ENCODE measurements at regions not wholly inside any gene's neighbourhood (a gene's known extent, or its start where the extent isn't known, plus 50 kb on each side); places are given as distances from the start of the nearest gene placed in this dataset.
A peak's percentile ranks its signal among the peaks of the same experiment; 100 is the strongest.

DNA sequence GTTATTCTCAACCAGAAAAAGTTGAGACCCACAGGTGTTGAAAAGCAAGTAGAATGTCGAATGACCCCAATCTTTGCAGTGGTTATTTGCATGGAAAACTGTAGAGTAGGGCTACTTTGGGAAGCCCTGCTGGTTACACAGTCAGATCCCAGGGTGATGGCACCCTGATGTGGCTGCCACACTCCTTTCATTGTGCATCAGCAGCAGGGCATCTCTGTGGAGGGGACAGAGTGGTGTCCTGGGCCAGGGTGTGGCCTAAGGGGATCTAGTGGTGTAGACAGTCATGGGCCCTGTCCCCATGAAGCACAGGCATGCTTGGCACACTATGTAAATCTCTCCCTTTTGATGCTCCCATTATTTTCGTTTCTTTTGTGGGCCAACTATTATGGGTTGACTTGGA is 199.4 kb upstream of the NAV2 start:
- DNase-seq: no peak

DNA sequence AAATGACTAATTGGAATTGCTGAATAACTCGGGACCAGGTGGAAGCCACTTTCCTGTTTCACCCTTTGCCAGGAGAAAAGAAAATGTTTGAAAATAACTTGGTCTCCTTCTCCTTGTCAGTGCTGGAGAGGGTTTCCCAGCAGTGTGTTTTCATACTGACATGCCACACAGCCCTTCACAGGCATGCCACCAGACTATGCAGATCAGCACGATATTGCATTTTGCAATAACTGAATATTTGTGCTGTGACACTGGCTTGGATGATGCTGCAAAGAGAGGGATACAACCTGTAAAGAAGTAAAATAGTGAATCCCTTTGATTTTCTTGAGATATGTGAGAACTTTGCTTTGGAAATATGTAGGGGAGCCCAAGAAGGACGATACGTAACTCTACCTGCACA is 200.0 kb upstream of the NAV2 start:
- DNase-seq: no peak

DNA sequence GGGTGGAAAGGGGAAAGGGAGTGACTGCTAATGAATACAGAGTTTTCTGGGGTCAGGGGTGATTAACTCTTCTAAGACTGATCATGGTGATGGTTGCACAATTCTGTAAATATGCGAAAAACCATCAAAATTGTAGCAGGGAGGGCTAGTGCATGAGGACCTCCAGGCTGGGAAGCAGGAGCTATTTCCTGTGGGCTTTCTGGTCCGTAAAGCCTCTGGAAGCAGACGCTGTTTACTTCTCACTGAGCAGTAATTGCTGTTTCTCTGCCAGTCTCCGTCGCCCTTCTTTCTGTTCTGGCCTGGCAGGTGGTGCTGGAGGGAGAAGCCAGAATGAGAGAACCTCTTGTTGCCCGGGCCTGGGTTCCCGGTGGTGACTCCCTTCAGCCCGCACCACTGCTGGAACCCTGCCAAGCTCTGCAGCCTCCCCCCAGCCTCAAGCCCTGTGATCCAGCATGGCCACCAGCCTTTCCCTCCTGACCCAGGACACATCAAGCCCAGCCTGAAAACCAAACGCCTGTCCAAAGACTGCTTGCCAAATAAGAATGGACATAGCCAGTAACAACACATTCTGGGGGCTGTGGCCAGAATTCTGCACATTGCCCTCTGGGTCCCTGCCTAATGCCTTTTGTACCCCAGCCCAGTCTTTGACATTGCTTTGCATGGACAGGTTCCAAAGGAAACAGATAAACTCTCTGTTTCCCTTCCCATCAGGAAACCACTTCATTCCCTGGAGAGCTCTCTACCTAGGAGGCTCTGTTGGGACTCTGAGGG is 201.0 kb upstream of the NAV2 start:
- DNase-seq: peak; percentile 12

DNA sequence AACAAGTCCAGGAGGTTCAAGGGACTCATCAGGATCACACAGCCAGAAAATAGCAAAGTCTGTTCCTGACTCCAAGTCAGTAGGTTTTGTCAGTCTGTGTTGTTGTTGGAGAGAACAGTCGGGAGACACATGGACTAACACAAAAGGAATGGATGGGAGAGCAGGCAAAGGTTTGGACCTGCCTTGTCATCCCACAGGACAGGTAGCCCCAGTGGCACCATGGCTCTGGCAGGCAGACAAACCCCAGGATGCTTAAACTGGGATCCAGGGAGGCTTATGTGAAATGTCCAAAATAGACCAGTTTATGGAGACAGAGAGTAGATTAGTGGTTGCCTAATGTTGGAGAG is 201.6 kb upstream of the NAV2 start:
- DNase-seq: no peak

DNA sequence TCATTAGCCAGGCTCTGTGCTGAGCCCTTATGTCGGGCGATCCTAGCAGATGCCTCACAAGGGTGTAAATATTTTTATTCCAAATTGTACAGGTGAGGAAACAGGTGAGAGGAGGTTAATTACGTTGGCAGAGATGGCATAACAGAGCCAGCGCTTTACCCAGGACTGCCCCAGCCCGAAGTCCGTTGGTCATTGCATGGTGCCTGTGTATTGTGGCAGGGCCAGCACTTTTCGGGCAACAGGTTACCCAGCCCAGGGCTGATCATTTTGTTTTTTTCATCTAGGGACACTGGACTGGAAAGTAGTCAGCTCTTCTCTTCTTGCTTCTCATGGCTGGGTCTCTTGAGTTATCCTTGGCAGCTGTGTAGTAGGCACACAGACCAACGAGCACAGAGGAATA is 202.2 kb upstream of the NAV2 start:
- no peak for DNase-seq

DNA sequence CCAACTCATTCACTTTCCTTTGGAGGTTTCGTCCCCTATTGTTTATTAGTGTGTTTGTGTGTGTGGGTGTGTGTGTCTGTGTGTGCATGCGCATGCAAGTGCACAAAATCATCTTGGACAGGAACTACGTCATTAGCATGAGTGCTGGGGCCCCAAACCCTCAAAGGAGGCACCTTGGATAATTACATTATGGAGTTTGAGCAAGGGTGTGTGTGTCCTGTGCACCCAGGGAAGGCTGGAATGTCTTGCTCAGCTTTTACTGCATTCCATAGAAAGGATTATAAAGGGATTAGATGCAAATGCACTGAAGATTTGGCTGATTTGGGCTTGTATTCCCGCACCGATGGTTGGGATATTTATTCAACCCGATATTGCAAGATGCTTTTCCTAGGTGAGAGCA is 203.4 kb upstream of the NAV2 start:
- DNase-seq: no peak

DNA sequence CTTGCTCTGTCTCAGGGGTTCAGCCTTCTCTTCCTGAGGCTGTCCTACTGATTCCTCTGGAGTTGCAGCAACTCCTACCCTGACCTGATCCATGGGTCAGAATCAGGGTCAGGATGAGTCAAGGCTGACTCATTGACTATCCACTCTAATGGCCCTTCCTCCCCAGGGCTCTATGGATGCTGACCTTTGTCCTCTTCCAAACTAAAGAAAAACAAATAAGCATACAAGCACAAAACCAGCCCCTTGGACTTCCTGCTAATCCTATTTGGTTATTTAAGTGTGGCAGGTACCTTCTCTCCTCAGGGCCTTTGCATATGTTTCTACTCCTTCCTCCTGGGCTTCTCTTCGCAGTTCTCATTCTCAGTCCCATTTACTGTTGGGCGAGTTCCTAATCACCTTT is 204.5 kb upstream of the NAV2 start:
- no peak for DNase-seq

DNA sequence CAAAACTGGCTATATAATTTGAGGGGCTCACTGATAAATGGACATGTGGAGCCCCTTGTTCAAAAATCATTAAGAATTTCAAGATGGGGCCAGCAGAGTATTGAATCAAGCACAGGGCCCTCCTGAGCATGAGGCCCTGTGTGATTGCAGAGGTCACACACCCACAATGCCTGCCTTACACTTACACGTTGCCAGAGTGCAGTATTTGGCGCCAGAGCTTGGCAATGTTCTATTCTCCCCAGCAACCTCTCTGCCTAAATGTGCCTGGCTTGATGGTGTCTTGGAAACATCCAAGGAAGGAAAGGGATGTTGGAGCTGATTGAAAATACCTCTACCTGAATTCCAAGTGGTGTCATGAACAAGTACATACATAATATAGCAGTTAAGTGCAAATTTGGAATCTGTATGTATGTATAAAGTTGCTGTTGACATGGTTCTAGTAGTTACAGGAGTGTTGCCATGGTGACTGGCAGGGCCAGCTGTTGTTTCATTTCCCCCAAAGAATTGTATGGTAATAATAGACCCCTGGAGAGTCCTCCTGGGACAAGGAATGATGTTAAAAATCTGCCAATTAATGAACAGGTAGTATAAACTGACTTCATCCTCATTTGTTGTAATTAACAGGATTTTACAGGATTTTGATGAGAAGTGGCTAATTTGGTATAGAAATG is 205.7 kb upstream of the NAV2 start:
- no peak for DNase-seq

DNA sequence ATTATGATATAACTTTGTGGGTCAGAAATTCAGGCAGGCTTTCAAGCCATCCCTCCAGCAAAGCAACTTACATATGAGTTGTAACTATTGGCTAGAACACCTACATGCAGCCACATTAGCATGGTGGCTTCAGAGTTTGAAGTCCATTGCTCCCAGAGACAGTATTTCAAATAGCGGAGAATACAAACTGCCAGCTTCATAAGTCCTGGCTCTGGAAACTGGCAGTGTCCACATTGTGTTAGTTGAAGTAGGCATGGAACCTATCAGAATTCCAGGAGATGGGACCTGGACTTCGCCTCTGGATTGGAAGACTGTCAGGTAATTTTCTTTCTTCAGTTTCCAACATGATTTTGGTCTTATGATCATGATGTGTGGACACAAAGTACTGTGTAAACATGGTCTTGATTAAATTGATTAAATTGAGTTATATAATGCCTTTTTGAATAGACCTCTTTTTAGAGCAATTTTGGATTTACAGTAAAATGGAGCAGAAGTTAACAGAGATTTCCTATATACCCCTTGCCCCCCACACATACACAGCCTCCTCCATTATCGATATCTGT is 209.9 kb upstream of the NAV2 start:
- no peak for DNase-seq

DNA sequence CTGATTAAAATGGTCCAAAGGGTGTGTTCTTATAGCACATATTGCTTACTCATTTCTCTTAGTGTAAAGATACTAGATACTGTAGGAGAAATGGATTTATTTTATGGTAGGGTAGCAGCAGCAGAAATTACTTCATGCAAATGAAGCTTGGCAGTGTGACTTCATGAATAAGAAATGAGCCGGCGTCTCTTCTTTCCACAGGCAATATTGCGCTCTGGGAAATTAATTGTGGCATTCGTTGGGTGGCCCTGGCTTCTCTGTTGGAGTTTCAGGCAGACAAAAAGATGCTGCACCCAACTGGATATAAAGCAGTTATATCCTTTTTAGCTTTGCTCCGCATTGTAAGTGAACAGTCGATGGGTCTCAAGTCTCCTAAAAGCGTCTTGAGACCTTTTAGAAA is 211.0 kb upstream of the NAV2 start:
- DNase-seq: no peak

DNA sequence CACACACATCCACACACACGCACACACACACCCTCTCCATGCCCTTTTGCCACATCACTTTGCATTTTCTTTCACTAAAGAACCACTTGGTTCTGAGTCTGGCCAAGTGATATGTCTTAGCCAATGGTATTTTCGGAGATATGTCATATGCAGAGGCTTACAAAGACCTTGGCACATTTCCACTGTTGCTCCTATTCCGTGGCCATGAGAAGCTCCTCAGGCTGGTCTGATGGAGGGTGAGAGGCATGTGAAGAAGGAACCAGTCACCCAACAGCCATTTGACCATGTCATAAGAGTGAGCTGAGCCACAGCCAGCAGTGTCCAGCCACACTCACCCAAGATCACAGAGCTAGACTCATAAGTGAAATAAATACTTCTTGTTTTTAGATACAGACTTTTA is 212.6 kb upstream of the NAV2 start:
- DNase-seq: no peak

DNA sequence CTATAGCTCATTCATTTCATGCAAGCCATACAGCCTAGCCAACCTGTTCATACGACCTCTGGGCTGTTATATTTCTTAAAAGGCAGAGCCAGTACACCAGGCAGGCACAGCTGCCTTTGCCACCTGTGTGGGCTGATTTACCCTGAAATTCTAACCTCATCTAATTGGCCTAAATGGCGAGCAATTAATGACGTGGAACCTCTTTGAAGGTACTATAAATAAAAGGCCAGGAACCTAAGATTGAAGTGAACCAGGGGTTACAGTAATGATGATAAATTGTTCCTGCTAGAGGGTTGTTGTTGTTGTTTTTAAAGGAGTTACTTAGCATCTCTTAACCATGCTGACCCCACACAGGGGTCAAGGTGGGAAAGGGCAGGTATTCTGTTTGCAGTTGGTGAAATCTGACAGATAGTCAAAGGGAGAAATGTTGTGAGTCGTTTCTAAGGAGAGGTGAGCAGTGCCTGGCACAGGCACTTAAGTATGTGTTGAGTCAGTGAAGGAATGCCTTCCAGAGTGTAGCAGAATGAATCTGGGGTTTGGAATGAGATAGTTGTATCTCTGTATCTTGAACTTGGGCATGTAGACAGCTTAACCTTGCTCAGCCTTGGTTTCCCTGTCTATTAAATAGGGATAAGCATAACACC is 213.5 kb upstream of the NAV2 start:
- DNase-seq: no peak

DNA sequence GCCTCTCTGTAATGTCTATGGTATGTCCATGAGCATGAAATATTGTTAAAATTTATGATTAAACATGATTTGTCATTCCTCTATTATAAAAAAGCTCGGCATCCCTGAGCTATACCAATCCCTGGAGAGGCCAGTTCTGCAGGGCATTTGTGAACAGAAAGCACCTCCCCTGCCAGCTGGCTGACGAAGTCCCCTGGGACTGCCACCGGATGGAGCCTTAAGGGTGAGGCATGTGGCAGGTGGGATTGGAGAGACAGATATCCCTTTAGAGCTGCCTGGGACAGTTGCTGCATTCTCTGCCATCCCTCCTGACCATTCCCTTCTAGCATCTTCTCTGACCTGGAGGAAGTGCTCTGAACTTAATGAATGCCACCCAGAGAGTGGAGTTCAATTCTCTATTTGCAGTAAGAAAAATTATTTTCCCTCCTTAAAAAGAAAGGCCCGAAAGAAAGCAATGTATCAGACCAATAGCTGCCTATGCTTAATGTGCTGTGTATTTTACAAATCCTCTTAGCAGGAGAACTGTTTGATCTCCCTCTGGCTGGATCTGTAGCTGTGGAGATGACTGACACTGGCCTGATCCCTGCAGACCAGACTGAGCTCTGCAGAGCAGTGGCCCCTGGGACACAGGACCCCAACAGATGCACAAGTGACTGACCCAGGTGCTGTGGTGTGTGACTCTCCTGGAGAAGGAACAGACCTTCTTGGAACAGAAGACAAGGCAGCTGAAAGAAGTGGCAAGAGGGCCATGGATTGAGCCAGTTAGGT is 219.0 kb upstream of the NAV2 start:
- DNase-seq: no peak

DNA sequence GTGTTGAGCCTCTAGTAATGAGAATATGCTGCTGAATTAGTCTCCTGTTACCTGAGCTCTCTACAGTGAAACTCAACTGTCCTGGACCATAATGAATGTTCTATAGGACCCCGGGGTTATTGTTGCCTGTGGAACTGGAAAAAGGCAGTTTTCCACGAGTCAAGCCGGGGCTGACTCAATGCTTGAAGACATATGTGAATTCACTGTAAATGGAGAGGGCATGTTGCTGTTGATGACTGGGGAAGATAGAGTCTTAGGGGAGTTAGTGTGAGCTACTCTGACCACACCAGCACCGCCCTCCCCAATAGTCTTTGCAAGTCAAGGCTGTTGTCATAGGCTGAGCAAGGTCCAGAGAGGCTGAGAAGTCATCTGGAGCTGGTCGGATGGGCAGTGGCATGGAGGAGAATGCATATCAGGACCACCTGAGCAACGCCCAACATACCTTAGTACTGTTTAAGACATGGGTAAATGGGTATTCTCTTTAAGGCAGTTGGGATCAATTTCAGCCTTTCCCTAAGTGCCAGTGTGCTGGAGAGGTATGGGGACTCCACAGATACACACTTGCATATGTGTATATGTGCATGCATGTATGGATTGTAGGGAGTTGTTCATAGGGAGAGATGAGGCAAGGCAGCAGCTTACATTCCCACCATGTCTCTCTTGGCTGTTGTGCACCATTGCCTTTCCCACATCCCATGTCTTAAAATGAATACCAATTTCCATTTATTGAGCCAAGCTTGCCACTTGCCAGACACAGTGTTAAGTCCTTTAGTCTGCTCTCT is 230.1 kb upstream of the NAV2 start:
- DNase-seq: no peak

DNA sequence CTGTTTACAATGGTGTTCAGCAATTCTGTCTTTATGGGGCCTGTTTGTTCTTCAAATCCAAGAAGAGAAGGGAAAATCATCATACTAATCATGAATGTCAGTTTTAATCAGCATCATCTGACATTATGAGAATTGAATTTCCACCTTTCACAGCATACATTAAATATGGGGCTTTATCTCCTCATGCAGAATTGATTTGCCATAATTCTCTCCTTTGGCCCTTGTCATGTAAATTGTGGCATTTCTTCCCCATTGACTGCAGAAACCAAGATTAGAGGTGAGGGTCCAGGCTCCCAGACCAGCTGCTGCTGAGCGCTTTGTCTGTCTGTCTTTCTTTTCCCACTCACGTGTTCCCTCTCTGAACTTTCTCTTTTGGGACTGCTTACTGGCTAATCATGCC is 232.1 kb upstream of the NAV2 start:
- DNase-seq: no peak

DNA sequence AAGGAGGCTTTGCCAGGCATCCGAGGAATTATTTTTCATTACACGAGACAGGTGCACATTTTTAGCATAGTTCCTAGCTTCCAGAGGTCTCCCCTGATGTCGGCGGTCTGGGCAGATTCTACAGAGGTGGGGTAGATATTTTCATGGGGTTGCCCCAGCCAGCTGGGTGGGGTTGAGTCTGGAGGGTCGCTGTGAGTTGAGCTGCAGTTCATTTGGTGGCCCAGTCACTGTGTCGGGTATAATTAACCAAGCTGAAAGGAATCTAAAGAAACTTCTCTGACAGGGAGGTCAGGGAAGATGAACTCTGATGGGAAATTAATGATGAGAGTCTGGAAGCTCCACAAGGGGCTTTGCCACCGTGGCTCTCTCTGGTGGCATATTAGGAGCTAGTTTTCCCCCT is 233.7 kb upstream of the NAV2 start:
- no peak for DNase-seq

DNA sequence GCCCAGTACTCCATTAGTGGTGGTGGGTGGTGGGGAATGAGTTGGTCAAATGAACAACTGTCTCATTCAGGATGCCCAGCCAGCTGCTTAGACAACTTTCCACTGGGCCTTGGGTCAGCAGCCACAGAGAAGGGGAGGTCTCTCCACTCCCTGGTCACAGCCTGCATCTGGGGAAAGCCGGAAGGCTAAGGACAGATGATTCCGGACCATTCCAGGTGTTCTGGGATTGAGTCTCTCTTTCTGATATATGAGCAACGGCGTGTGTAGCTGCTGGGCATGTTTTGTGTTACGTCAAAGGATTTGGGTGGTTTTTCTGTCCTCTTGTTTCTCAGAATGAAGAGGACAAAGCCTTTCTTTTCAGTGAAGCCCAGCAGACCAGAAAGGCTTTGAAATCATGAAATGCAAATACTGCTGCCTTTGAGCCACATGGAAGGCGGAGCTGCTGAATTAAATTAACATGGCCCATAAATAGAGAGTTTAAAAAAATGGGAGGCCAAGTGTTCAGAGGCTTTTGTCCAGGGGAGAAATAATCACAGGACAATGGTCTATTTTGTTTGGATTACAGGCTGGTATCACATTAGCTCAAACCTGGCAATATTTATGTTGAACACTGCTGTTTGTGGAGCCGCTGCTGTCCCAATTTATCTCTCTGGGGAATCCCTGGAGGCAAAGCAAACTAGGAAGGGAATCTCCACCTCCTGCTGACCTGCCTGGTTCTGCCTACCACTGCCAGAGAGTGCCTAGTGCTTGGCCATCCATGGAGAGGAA is 234.4 kb upstream of the E2F8 start:
- DNase-seq: no peak

DNA sequence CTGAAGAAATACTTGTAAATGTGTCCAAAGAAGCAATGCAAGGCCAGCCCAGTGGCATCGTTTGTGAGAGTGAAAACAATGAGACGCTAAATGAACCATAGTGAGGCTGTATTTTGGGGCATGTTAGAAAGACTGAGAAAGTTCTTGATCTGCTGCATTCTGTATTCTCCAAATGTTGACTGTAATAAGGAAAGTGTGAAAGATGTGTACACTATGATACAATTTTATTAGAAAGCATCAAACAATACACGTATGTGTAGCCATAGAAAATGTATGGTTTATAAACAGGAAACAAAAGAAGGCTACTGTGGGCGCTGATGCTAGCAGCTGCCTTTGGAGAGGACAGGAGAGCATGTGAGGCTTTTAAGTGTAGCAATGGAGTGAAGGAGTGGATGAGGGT is 233.5 kb upstream of the E2F8 start:
- DNase-seq: no peak

DNA sequence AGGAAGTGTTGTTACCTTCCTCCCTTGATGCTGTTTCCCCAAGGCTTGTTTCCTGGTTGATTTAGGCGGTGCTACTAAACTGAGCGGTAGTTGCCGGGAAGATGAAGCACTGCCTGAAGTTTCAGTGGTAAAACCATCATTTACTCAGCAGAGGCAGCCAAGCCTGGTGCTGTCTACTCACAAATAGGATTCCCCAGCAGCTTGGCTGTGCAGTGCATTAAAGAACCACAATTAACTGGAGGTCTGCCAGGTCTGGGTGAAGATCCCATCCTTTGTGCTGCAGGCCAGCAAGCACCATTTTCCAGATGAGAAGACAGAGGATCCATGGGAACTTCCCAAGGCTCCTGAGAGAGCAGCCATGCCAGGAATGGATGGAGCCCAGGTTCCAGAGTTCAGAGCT is 231.9 kb upstream of the E2F8 start:
- no peak for DNase-seq

DNA sequence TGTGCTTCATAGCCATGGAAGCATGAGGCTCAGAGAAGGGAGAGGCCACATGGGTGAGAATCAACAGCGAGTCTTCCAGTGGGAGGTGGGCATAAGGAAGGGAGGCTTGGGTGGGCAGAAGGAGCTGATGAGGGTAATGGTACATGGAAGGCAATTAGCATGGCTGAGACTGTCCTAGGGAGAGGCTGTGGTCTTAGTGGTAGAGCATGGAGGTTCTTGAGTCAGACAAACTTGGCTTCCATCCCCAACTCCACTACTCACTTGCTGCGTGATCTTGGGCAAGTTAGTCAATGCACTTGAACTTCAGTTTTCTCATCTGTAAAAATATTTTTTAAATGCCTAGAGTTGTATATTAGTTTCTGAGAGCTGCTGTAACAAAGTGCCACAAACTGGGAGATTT is 227.2 kb upstream of the E2F8 start:
- DNase-seq: no peak

DNA sequence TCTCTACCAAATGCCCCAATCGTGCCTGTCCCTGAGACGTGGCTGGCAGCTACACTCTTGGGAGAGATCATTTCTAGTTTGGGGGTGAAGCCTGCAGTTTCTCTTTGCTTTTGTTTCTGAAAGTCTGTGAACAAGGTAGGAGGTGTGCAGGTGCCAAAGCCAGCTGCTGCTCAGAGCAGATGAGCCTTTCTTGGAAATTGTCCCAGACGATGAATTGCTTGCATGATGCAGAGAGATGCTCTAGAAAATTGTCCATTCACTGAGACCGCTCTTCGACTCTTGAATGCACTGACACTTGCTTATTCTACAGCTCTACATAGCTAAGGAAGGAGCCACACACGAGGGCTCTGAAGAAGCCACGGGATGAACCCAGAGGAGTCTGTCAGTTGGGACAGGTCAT is 225.6 kb upstream of the E2F8 start:
- DNase-seq: no peak

DNA sequence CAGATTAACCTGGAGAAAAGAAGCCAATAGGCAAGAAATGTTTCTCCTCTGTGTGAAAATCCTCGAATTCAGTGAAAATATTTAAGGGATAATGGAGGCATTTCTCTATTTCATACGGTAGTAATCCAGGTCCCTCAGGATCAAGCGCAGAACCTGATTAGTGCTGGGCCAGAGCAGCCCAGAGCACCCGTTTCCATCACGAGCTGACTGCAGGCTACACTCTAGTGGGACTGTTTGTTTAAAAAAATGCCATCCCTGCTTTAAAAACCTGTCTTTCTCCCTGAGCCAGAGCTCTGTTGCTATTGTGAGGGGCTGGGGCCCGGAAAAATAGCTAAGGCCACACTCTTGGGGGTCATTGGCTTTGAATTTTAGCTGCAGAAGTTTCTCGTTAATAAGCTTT is 223.2 kb upstream of the E2F8 start:
- no peak for DNase-seq
